ENCODE measurements at regions not wholly inside any gene's neighbourhood (a gene's known extent, or its start where the extent isn't known, plus 50 kb on each side); places are given as distances from the start of the nearest gene placed in this dataset.
A peak's percentile ranks its signal among the peaks of the same experiment; 100 is the strongest.

DNA sequence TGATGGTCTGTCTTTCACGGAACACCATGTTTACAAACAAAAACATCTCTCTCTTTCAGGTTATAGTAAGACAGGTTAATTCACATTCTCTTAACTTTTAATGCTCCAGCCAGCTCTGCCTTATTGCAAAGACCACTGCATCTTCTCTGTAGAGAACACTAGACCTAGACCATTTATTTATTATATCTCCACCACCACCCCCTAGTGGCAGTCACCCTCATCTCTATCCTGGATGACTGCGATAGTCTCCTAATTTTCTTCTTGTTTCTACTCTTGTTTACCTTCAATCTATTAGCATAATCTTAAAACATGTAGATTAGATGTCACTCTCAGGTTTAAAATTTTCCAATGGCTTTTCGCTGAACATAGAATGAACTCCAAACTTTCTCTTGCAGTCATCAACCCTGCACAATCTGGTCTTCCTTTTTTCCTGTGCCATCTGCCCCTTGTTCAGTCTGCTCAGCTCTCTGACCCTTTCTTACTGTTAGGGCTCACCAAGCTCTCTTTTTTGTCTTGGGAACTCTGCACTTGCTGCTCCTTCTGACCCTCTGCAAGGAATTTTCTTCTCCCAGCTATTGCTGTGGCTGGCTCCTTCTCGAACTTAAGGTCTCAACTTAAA, 155.6 kb downstream of the SQOR start:
- TF ChIP-seq CTCF (conservative IDR thresholded peaks at IDR 0.05; ENCODE audit: low read length), result peak; percentile 93
- TF ChIP-seq EZH2phosphoT487 (IDR thresholded peaks at IDR 0.05; ENCODE audit: borderline replicate concordance, low read depth, low read length), result no peak

Data from OCI-LY7 (cell line).